BJ (cell line): ENCODE measurements at regions not wholly inside any gene's neighbourhood (a gene's known extent, or its start where the extent isn't known, plus 50 kb on each side); places are given as distances from the start of the nearest gene placed in this dataset.
A peak's percentile ranks its signal among the peaks of the same experiment; 100 is the strongest.

Source experiments
- CTCF ChIA-PET: fragments of 350-600 bp; formaldehyde crosslinking; extraction: SDS; loops from one replicate; lab custom pipeline; 2021; ENCODE audit warnings: antibody characterized with exemption, inconsistent platforms; lab: Yijun Ruan, JAX
- POLR2A ChIA-PET: fragments of 300-600 bp; sonication (Branson Sonifier 250); formaldehyde crosslinking; extraction: SDS; loops from one replicate; lab custom pipeline; 2021; ENCODE audit warnings: antibody characterized with exemption; lab: Charles Lee
- DNase-seq: peaks from one replicate; pipeline ENCODE4 v3.0.0-alpha.2; 2011; ENCODE audit warnings: low read depth
- H3K27me3 ChIP-seq: 2 replicates; pipeline ENCODE4 v1.6.0; 2011; ENCODE audit warnings: low read length; ENCODE audit not compliant: control insufficient read depth, insufficient read depth
- H3K36me3 ChIP-seq: 2 replicates; pipeline ENCODE4 v1.5.1; 2011; ENCODE audit warnings: low read length; ENCODE audit not compliant: control insufficient read depth, insufficient read depth
- H3K4me3 ChIP-seq: 2 replicates; pipeline ENCODE4 v1.5.1; 2011; ENCODE audit warnings: low read depth, mild to moderate bottlenecking, control low read depth, low read length
- TF ChIP-seq, protein P1 (sequence below): IDR thresholded peaks from 2 replicates; pipeline ENCODE4 v1.5.1; 2011; ENCODE audit warnings: low read depth, mild to moderate bottlenecking, control low read depth, inconsistent platforms, low read length, moderate library complexity; ENCODE audit not compliant: insufficient read depth

DNA sequence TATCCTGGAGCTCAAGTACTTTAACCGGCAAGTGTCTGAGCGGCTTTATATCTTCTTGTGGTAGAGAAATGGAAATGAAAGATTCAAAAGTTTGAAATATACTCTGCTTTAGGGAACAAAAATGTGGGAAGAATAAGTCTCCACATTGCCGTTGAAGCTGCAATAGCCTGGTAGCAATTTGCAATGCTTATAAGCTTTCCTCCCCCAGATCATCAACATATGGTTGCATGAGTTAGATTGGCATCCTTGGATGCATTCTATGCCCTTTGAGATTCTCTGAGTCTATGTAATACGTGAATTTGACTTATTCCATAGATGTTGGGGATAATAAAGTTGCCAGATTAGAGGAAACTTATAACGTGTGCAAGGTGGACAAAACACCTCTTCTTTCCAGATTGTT is 86.1 kb upstream of the KCNK1 start:
- DNase-seq: no peak
- no peaks in the 10 kb centered on the region for H3K27me3 ChIP-seq
- CTCF ChIA-PET: no interaction called here
- H3K4me3 ChIP-seq: no peak overlapping the region
- TF ChIP-seq, protein P1, sequence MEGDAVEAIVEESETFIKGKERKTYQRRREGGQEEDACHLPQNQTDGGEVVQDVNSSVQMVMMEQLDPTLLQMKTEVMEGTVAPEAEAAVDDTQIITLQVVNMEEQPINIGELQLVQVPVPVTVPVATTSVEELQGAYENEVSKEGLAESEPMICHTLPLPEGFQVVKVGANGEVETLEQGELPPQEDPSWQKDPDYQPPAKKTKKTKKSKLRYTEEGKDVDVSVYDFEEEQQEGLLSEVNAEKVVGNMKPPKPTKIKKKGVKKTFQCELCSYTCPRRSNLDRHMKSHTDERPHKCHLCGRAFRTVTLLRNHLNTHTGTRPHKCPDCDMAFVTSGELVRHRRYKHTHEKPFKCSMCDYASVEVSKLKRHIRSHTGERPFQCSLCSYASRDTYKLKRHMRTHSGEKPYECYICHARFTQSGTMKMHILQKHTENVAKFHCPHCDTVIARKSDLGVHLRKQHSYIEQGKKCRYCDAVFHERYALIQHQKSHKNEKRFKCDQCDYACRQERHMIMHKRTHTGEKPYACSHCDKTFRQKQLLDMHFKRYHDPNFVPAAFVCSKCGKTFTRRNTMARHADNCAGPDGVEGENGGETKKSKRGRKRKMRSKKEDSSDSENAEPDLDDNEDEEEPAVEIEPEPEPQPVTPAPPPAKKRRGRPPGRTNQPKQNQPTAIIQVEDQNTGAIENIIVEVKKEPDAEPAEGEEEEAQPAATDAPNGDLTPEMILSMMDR: no peak
- no peaks in the 10 kb centered on the region for H3K36me3 ChIP-seq
- POLR2A ChIA-PET: no interaction called here

DNA sequence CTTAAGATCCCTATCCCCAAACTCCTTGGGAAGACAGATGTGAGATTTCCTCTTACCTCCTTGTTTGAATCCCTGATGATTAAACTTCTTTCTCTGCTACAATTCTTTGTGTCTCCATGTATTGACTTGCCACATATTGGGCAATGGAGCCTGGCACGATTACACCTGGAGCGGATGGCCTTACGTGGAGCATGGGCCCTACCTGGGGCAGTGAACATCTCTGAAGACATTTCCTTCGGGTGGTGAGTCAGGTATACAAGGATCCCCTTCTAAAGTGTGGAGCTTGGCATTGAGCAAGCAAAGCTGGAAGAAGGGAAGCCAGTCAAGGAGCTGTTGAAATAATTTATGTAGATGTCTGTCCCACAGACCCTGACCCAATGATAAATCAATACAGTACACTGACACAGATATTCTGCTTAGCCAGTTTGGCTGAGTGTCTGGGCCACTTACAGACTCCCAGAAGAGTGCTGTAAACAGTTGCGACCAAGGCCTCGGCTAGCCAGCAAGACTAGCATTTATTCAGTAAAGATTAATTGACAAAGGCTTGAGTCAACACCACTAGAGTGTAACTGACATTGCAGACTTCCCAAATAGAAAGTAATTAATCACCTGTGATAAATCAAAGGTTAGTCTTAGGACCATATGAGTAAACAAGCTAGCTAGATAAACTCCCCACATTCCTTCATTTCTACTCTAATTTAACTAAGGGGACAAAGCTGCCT is 83.1 kb upstream of the KCNK1 start:
- TF ChIP-seq, protein P1: no peak
- Histone ChIP-seq H3K27me3 (no peaks in the 10 kb centered on the region), H3K4me3 (no peak overlapping the region), H3K36me3 (no peaks in the 10 kb centered on the region)
- DNase-seq: no peak
- ChIA-PET CTCF (interaction anchor here (0.6 kb wide), 1 partner anchor 28 kb away, joined by 3 read pairs; no protein-coding TSS in a partner anchor), POLR2A (no interaction called here)

GRCh38 chr1:233540816-233541215 is 73.1 kb upstream of the KCNK1 start:
- CTCF ChIA-PET: no interaction called here
- Histone ChIP-seq H3K4me3 (no peak overlapping the region), H3K27me3 (no peaks in the 10 kb centered on the region), H3K36me3 (no peaks in the 10 kb centered on the region)
- no peak for DNase-seq
- TF ChIP-seq, protein P1: no peak
- POLR2A ChIA-PET: no interaction called here

DNA sequence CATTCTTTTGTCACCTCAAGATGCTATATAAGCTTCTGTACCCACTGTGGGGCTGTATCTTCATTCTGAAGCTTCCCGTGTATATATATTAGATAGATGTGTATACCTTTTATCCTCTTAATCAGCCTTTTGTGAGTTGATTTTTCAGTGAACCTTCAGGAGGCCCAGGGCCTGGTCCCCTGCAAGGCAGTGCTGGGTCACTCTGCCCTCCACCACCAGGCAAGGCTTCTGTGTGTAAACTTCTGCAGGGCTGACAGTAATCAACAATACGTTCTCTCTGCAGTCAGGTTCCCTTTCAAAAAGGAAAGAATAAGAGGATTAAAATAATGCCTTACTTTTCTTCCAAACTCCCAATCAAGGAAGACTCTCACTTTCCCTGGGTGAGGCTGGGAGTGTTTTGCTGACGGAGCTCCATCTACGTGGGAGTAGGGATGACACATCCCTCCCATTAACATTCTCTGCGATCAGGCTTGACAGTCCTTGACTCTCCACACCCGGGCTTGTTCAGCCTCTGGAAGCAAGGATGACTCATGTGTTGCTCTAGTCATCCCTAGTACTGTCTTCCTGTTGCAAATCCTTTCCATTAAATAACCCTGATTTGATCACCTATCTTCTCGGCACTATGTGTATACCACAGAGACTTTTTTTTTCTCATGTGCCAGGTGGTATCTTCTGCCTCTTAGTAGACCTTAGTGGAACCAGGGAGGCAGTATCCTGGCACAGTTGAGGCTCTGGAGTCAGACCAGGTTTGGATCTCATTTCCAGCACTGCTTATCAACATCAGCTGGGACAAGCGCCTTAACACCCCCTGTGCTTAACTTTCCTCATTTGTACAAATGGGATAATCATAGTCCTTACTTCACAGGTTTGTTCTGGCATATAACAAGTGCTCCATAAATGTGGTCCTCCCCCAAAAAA is 70.3 kb upstream of the KCNK1 start:
- no peak overlapping the region for H3K4me3 ChIP-seq
- ChIA-PET CTCF (no interaction called here), POLR2A (no interaction called here)
- TF ChIP-seq, protein P1: no peak
- peak; percentile 81 for DNase-seq
- H3K36me3 ChIP-seq: no peaks in the 10 kb centered on the region
- H3K27me3 ChIP-seq: no peaks in the 10 kb centered on the region

DNA sequence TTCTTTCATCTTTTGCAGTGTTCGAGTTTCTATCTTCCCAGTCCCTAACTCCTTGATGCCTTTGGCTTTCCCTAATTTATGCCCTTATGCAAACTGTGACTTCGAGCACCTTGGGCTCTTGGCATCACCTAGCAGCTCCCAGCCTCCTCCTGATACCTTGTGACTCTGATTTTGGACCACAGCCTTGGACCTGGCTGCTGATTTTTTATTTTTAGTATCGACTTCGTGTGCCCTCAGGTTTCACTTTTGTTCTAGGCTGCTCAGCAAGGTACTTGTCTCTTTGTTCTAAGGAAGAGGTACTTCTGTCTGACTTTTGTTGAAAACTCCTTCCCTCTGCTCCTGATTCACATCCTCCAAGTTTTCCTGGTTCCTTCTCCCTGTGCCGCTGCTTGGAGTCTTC is 69.6 kb upstream of the KCNK1 start:
- Histone ChIP-seq H3K4me3 (no peak overlapping the region), H3K27me3 (no peaks in the 10 kb centered on the region), H3K36me3 (no peaks in the 10 kb centered on the region)
- TF ChIP-seq, protein P1: no peak
- POLR2A ChIA-PET: no interaction called here
- CTCF ChIA-PET: no interaction called here
- DNase-seq: no peak
